ENCODE measurements at regions not wholly inside any gene's neighbourhood (a gene's known extent, or its start where the extent isn't known, plus 50 kb on each side); places are given as distances from the start of the nearest gene placed in this dataset.

- in situ Hi-C loops (cut with MboI), result no loop called here
- ATAC-seq (no peak), DNase-seq (ENCODE audit: extremely low read depth in 1 of 4, low spot score in 3 of 4) (no peak), FAIRE-seq (no peak)
- Histone ChIP-seq H3K9ac (ENCODE audit: insufficient read depth in 1 of 2, low read depth in 2 of 2, low read length in 2 of 2) (no peak overlapping the region), H3K36me3 (ENCODE audit: control insufficient read depth, insufficient read depth, low read length) (no peaks in the 10 kb centered on the region), H3K4me1 (replicated peaks in 1 of 2; ENCODE audit: control insufficient read depth in 2 of 2, insufficient read depth in 2 of 2, low read length in 2 of 2) (no peaks in the 10 kb centered on the region), H3K9me1 (ENCODE audit: control insufficient read depth, insufficient read depth, low read length) (no peaks in the 10 kb centered on the region), H3K27me3 (ENCODE audit: control insufficient read depth in 2 of 2, insufficient read depth in 2 of 2, low read length in 2 of 2) (peaks cover 2 to 6% of the 10 kb centered on the region in 2 experiments; a peak in 1 of 5 replicates), H3K27ac (ENCODE audit: extremely low read depth, low read depth, low read length) (no peak overlapping the region), H3K9me3 (replicated peaks; ENCODE audit: control insufficient read depth, insufficient read depth, low read depth, low read length) (no peaks in the 10 kb centered on the region), H4K20me1 (replicated peaks; ENCODE audit: control insufficient read depth, insufficient read depth, low read length) (no peaks in the 10 kb centered on the region), H3K4me3 (no peak overlapping the region), H3K4me2 (ENCODE audit: insufficient read depth, low read length) (no peak overlapping the region), H2AFZ (ENCODE audit: low read depth, low read length) (no peak overlapping the region), H3K79me2 (ENCODE audit: control insufficient read depth, insufficient read depth, low read length) (no peaks in the 10 kb centered on the region)
- ChIA-PET POLR2A (no interaction called here), CTCF (ENCODE audit: low intra/inter-chr PET ratio) (no interaction called here)
- 1% methylated on average over 7 of the region's 7 CpGs for WGBS (ENCODE audit: insufficient coverage, low coverage, missing lambda C conversion rate)
- BruUV-seq (replicated peaks), result no TSS peak
- no peak for TF ChIP-seq KLF10 (CRISPR knock-in tag; IDR thresholded peaks at IDR 0.05)
- TF ChIP-seq MAFF (IDR thresholded peaks at IDR 0.05; ENCODE audit: low read length), result no peak
- no peak for TF ChIP-seq ARHGAP35 (IDR thresholded peaks at IDR 0.05; ENCODE audit: partially characterized antibody)
- intact Hi-C loops (cut with micrococcal nuclease), result no loop called here
Measured at GRCh38 chr7:28323833-28324232, 88.5 kb upstream of the CREB5 start.

GRCh38 chr7:28328146-28328545, 84.2 kb upstream of the CREB5 start:
- ChIA-PET CTCF (ENCODE audit: low intra/inter-chr PET ratio) (no interaction called here), POLR2A (no interaction called here)
- Histone ChIP-seq H3K9me3 (replicated peaks; ENCODE audit: control insufficient read depth, insufficient read depth, low read depth, low read length) (no peaks in the 10 kb centered on the region), H3K36me3 (ENCODE audit: control insufficient read depth, insufficient read depth, low read length) (no peaks in the 10 kb centered on the region), H3K9ac (ENCODE audit: insufficient read depth in 1 of 2, low read depth in 2 of 2, low read length in 2 of 2) (no peak overlapping the region), H4K20me1 (replicated peaks; ENCODE audit: control insufficient read depth, insufficient read depth, low read length) (no peaks in the 10 kb centered on the region), H2AFZ (ENCODE audit: low read depth, low read length) (no peak overlapping the region), H3K27ac (ENCODE audit: extremely low read depth, low read depth, low read length) (no peak overlapping the region), H3K4me3 (no peak overlapping the region), H3K27me3 (ENCODE audit: control insufficient read depth in 2 of 2, insufficient read depth in 2 of 2, low read length in 2 of 2) (no peaks in the 10 kb centered on the region), H3K4me1 (replicated peaks in 1 of 2; ENCODE audit: control insufficient read depth in 2 of 2, insufficient read depth in 2 of 2, low read length in 2 of 2) (no peaks in the 10 kb centered on the region), H3K79me2 (ENCODE audit: control insufficient read depth, insufficient read depth, low read length) (no peaks in the 10 kb centered on the region), H3K9me1 (ENCODE audit: control insufficient read depth, insufficient read depth, low read length) (no peaks in the 10 kb centered on the region), H3K4me2 (ENCODE audit: insufficient read depth, low read length) (no peak overlapping the region)
- in situ Hi-C loops (cut with MboI), result no loop called here
- no peak for DNase-seq (ENCODE audit: extremely low read depth in 1 of 4, low spot score in 3 of 4)
- BruUV-seq (replicated peaks), result no TSS peak
- TF ChIP-seq TARDBP (IDR thresholded peaks at IDR 0.05) (no peak), MEF2A (IDR thresholded peaks at IDR 0.05; ENCODE audit: control insufficient read depth, low read depth, low read length) (no peak)
- 0% methylated on average over 2 of the region's 2 CpGs for WGBS (ENCODE audit: insufficient coverage, low coverage, missing lambda C conversion rate)
- no peak for ATAC-seq
- no peak for FAIRE-seq
- intact Hi-C loops (cut with micrococcal nuclease), result no loop called here
